Skeletal muscle satellite cell (primary cell): ENCODE measurements at regions not wholly inside any gene's neighbourhood (a gene's known extent, or its start where the extent isn't known, plus 50 kb on each side); places are given as distances from the start of the nearest gene placed in this dataset.

Experiments
- H3K27me3 ChIP-seq: 2 replicates; pipeline ENCODE4 v1.7.0; 2013; ENCODE audit warnings: low read length; ENCODE audit not compliant: control insufficient read depth, insufficient read depth
- H3K36me3 ChIP-seq: 2 replicates; pipeline ENCODE4 v1.7.0; 2013; ENCODE audit warnings: mild to moderate bottlenecking, control low read depth, low read length; ENCODE audit not compliant: insufficient read depth
- H3K4me1 ChIP-seq: 2 replicates; pipeline ENCODE4 v1.7.0; 2013; ENCODE audit warnings: low read length; ENCODE audit not compliant: control insufficient read depth, insufficient read depth
- H3K4me2 ChIP-seq: 2 replicates; pipeline ENCODE4 v1.7.0; 2013; ENCODE audit warnings: mild to moderate bottlenecking, low read length
- H3K4me3 ChIP-seq: 2 replicates; pipeline ENCODE4 v1.7.0; 2013; ENCODE audit warnings: low read length
- H3K9ac ChIP-seq: 2 replicates; pipeline ENCODE4 v1.7.0; 2013; ENCODE audit warnings: mild to moderate bottlenecking, low read depth, low read length, moderate library complexity
- H3K9me3 ChIP-seq: replicated peaks from 2 replicates; pipeline ENCODE4 v1.7.0; 2013; ENCODE audit warnings: mild to moderate bottlenecking, control low read depth, low read length

- Histone ChIP-seq H3K4me2 (no peak overlapping the region), H3K36me3 (no peaks in the 10 kb centered on the region), H3K9me3 (no peaks in the 10 kb centered on the region), H3K4me3 (no peak overlapping the region), H3K9ac (no peak overlapping the region), H3K4me1 (no peaks in the 10 kb centered on the region), H3K27me3 (no peaks in the 10 kb centered on the region)
Observed at GRCh38 chr3:31331278-31331677, 201.4 kb upstream of the STT3B start.

- H3K4me2 ChIP-seq: no peak overlapping the region
- no peaks in the 10 kb centered on the region for H3K27me3 ChIP-seq
- H3K9me3 ChIP-seq: no peaks in the 10 kb centered on the region
- no peak overlapping the region for H3K4me3 ChIP-seq
- H3K36me3 ChIP-seq: no peaks in the 10 kb centered on the region
- H3K4me1 ChIP-seq: no peaks in the 10 kb centered on the region
- H3K9ac ChIP-seq: no peak overlapping the region
Observed at GRCh38 chr3:31341130-31341529, 191.6 kb upstream of the STT3B start.

GRCh38 chr3:31343075-31343474, 189.7 kb upstream of the STT3B start:
- Histone ChIP-seq H3K27me3 (no peaks in the 10 kb centered on the region), H3K9ac (no peak overlapping the region), H3K4me2 (no peak overlapping the region), H3K4me3 (no peak overlapping the region), H3K4me1 (no peaks in the 10 kb centered on the region), H3K9me3 (no peaks in the 10 kb centered on the region), H3K36me3 (no peaks in the 10 kb centered on the region)

- H3K9ac ChIP-seq: no peak overlapping the region
- no peaks in the 10 kb centered on the region for H3K36me3 ChIP-seq
- H3K4me3 ChIP-seq: no peak overlapping the region
- H3K4me1 ChIP-seq: no peaks in the 10 kb centered on the region
- H3K4me2 ChIP-seq: no peak overlapping the region
- H3K27me3 ChIP-seq: no peaks in the 10 kb centered on the region
- H3K9me3 ChIP-seq: no peaks in the 10 kb centered on the region
Observed at GRCh38 chr3:31345581-31345980, 187.1 kb upstream of the STT3B start.

- H3K4me2 ChIP-seq: no peak overlapping the region
- no peaks in the 10 kb centered on the region for H3K27me3 ChIP-seq
- no peaks in the 10 kb centered on the region for H3K4me1 ChIP-seq
- no peak overlapping the region for H3K9ac ChIP-seq
- no peaks in the 10 kb centered on the region for H3K36me3 ChIP-seq
- H3K9me3 ChIP-seq: no peaks in the 10 kb centered on the region
- H3K4me3 ChIP-seq: no peak overlapping the region
Observed at GRCh38 chr3:31346542-31346979, 186.2 kb upstream of the STT3B start.

- no peak overlapping the region for H3K9ac ChIP-seq
- H3K9me3 ChIP-seq: no peaks in the 10 kb centered on the region
- no peaks in the 10 kb centered on the region for H3K27me3 ChIP-seq
- H3K36me3 ChIP-seq: no peaks in the 10 kb centered on the region
- no peak overlapping the region for H3K4me2 ChIP-seq
- peaks cover 5% of the 10 kb centered on the region for H3K4me1 ChIP-seq
- H3K4me3 ChIP-seq: no peak overlapping the region
Observed at GRCh38 chr3:31349001-31349748, 183.6 kb upstream of the STT3B start.

GRCh38 chr3:31350307-31350706, 182.4 kb upstream of the STT3B start:
- H3K27me3 ChIP-seq: no peaks in the 10 kb centered on the region
- no peaks in the 10 kb centered on the region for H3K36me3 ChIP-seq
- H3K4me1 ChIP-seq: peaks cover 5% of the 10 kb centered on the region
- no peak overlapping the region for H3K9ac ChIP-seq
- H3K4me3 ChIP-seq: no peak overlapping the region
- H3K9me3 ChIP-seq: no peaks in the 10 kb centered on the region
- H3K4me2 ChIP-seq: no peak overlapping the region

- no peak overlapping the region for H3K4me2 ChIP-seq
- no peaks in the 10 kb centered on the region for H3K9me3 ChIP-seq
- no peaks in the 10 kb centered on the region for H3K27me3 ChIP-seq
- no peak overlapping the region for H3K4me3 ChIP-seq
- H3K4me1 ChIP-seq: peaks cover 5% of the 10 kb centered on the region
- no peak overlapping the region for H3K9ac ChIP-seq
- H3K36me3 ChIP-seq: no peaks in the 10 kb centered on the region
Observed at GRCh38 chr3:31352331-31352730, 180.4 kb upstream of the STT3B start.

- Histone ChIP-seq H3K27me3 (no peaks in the 10 kb centered on the region), H3K36me3 (no peaks in the 10 kb centered on the region), H3K9me3 (no peaks in the 10 kb centered on the region), H3K4me1 (peaks cover 5% of the 10 kb centered on the region), H3K4me2 (no peak overlapping the region), H3K4me3 (no peak overlapping the region), H3K9ac (no peak overlapping the region)
Observed at GRCh38 chr3:31353166-31353565, 179.6 kb upstream of the STT3B start.

- Histone ChIP-seq H3K4me3 (no peak overlapping the region), H3K9me3 (no peaks in the 10 kb centered on the region), H3K4me2 (no peak overlapping the region), H3K36me3 (no peaks in the 10 kb centered on the region), H3K9ac (no peak overlapping the region), H3K27me3 (no peaks in the 10 kb centered on the region), H3K4me1 (peaks cover 5% of the 10 kb centered on the region)
Observed at GRCh38 chr3:31354373-31354772, 178.4 kb upstream of the STT3B start.

GRCh38 chr3:31355807-31356206, 176.9 kb upstream of the STT3B start:
- H3K4me1 ChIP-seq: peaks cover 7% of the 10 kb centered on the region

GRCh38 chr3:31356941-31357340, 175.8 kb upstream of the STT3B start:
- Histone ChIP-seq H3K36me3 (no peaks in the 10 kb centered on the region), H3K4me2 (no peak overlapping the region), H3K27me3 (no peaks in the 10 kb centered on the region), H3K4me1 (peaks cover 18% of the 10 kb centered on the region), H3K9me3 (no peaks in the 10 kb centered on the region), H3K9ac (no peak overlapping the region), H3K4me3 (no peak overlapping the region)

More at GRCh38 chr3:31355807-31356206, 176.9 kb upstream of the STT3B start:
- no peak overlapping the region for H3K4me3 ChIP-seq
- H3K9me3 ChIP-seq: no peaks in the 10 kb centered on the region
- no peak overlapping the region for H3K9ac ChIP-seq
- H3K4me2 ChIP-seq: no peak overlapping the region
- no peaks in the 10 kb centered on the region for H3K36me3 ChIP-seq
- H3K27me3 ChIP-seq: no peaks in the 10 kb centered on the region
